ENCODE measurements at regions not wholly inside any gene's neighbourhood (a gene's known extent, or its start where the extent isn't known, plus 50 kb on each side); places are given as distances from the start of the nearest gene placed in this dataset.

- Histone ChIP-seq H3K4me1 (no peaks in the 10 kb centered on the region), H3K9me3 (no peaks in the 10 kb centered on the region), H3K27ac (no peak overlapping the region), H3K4me2 (no peak overlapping the region), H3K4me3 (no peak overlapping the region)
- TF ChIP-seq CHD2 (IDR thresholded peaks at IDR 0.05; ENCODE audit: low read length, partially characterized antibody) (no peak), TP53 (CRISPR knock-in tag; IDR thresholded peaks at IDR 0.05) (no peak), HEYL (CRISPR knock-in tag; IDR thresholded peaks at IDR 0.05) (no peak), SREBF2 (IDR thresholded peaks at IDR 0.05) (no peak), EHF (CRISPR knock-in tag; IDR thresholded peaks at IDR 0.05) (no peak), HOXA7 (CRISPR knock-in tag; IDR thresholded peaks at IDR 0.05) (no peak), POLR2A (IDR thresholded peaks at IDR 0.05; ENCODE audit: low read length) (no peak), RNF2 (IDR thresholded peaks at IDR 0.05; ENCODE audit: borderline replicate concordance, low read depth) (no peak), HOXB5 (CRISPR knock-in tag; IDR thresholded peaks at IDR 0.05) (no peak), NR3C1 (IDR thresholded peaks at IDR 0.05) (no peak), MAFK (IDR thresholded peaks at IDR 0.05; ENCODE audit: partially characterized antibody) (no peak), CHD4 (IDR thresholded peaks at IDR 0.05; ENCODE audit: borderline replicate concordance) (no peak), KDM5A (IDR thresholded peaks at IDR 0.05) (no peak), FOSB (CRISPR knock-in tag; IDR thresholded peaks at IDR 0.05) (no peak), ZNF302 (CRISPR knock-in tag; IDR thresholded peaks at IDR 0.05) (no peak), ESRRA (IDR thresholded peaks at IDR 0.05; ENCODE audit: borderline replicate concordance, low read length) (no peak), GATA3 (IDR thresholded peaks at IDR 0.05; ENCODE audit: borderline replicate concordance) (no peak), SMC3 (IDR thresholded peaks at IDR 0.05) (no peak)
- TF ChIP-seq, protein P1, sequence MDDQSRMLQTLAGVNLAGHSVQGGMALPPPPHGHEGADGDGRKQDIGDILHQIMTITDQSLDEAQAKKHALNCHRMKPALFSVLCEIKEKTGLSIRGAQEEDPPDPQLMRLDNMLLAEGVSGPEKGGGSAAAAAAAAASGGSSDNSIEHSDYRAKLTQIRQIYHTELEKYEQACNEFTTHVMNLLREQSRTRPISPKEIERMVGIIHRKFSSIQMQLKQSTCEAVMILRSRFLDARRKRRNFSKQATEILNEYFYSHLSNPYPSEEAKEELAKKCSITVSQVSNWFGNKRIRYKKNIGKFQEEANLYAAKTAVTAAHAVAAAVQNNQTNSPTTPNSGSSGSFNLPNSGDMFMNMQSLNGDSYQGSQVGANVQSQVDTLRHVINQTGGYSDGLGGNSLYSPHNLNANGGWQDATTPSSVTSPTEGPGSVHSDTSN (IDR thresholded peaks at IDR 0.05), result no peak
- TF ChIP-seq, protein P2, sequence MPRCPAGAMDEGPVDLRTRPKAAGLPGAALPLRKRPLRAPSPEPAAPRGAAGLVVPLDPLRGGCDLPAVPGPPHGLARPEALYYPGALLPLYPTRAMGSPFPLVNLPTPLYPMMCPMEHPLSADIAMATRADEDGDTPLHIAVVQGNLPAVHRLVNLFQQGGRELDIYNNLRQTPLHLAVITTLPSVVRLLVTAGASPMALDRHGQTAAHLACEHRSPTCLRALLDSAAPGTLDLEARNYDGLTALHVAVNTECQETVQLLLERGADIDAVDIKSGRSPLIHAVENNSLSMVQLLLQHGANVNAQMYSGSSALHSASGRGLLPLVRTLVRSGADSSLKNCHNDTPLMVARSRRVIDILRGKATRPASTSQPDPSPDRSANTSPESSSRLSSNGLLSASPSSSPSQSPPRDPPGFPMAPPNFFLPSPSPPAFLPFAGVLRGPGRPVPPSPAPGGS (IDR thresholded peaks at IDR 0.05), result no peak
- no peak for DNase-seq (ENCODE audit: low read depth in 1 of 2, low spot score in 1 of 2)
- 1% methylated on average over 5 of the region's 5 CpGs for WGBS (ENCODE audit: missing lambda C conversion rate)
- no peak for FAIRE-seq
- CTCF ChIA-PET, result no interaction called here
- ATAC-seq, result no peak
- POLR2A ChIA-PET, result no interaction called here
These were observed 107.2 kb upstream of the TCERG1L start for GRCh38 chr10:131418681-131419080.

DNA sequence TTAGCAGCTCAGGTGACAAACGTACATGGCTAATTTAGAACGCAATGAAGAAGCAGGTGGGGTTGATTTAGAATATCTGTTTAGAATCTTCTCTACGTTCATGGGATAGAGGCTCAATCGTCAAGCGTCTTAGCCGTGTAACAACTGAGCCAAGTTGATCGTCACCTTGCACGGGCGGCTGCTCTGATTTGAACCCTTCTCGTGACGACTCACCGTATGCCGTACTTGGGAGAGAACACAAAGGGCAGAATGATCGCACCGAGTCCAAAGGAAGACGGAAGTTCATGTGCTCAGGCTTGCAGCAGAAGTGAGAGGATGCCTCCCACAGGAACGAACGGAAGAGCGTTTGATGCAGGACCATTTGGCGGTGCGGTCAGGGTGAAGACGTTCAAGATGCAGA lies 108.3 kb upstream of the TCERG1L start:
- DNase-seq (ENCODE audit: low read depth in 1 of 2, low spot score in 1 of 2) (no peak), ATAC-seq (no peak), FAIRE-seq (no peak)
- TF ChIP-seq, protein P3, sequence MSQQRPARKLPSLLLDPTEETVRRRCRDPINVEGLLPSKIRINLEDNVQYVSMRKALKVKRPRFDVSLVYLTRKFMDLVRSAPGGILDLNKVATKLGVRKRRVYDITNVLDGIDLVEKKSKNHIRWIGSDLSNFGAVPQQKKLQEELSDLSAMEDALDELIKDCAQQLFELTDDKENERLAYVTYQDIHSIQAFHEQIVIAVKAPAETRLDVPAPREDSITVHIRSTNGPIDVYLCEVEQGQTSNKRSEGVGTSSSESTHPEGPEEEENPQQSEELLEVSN (IDR thresholded peaks at IDR 0.05; ENCODE audit: borderline replicate concordance, low read depth), result no peak
- no peak for TF ChIP-seq HOXA7 (CRISPR knock-in tag; IDR thresholded peaks at IDR 0.05)
- TF ChIP-seq SMC3 (IDR thresholded peaks at IDR 0.05), result no peak
- TF ChIP-seq FOXS1 (CRISPR knock-in tag; IDR thresholded peaks at IDR 0.05), result no peak
- TF ChIP-seq, protein P4, sequence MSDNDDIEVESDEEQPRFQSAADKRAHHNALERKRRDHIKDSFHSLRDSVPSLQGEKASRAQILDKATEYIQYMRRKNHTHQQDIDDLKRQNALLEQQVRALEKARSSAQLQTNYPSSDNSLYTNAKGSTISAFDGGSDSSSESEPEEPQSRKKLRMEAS (IDR thresholded peaks at IDR 0.05), result no peak
- TF ChIP-seq HDAC2 (IDR thresholded peaks at IDR 0.05), result no peak
- ChIA-PET CTCF (no interaction called here), POLR2A (no interaction called here)
- Histone ChIP-seq H3K27ac (no peak overlapping the region), H3K4me3 (no peak overlapping the region), H3K4me2 (no peak overlapping the region), H3K9me3 (no peaks in the 10 kb centered on the region), H3K4me1 (no peaks in the 10 kb centered on the region)
- whole genome bisulfite sequencing (ENCODE audit: missing lambda C conversion rate), result 71% methylated on average over 22 of the region's 22 CpGs

GRCh38 chr10:131420867-131421266 lies 109.3 kb upstream of the TCERG1L start:
- DNase-seq (ENCODE audit: low read depth in 1 of 2, low spot score in 1 of 2), result no peak
- CTCF ChIA-PET, result no interaction called here
- Histone ChIP-seq H3K4me2 (no peak overlapping the region), H3K9me3 (no peaks in the 10 kb centered on the region), H3K27ac (no peak overlapping the region), H3K4me3 (no peak overlapping the region), H3K4me1 (no peaks in the 10 kb centered on the region)
- 36% methylated on average over 1 of the region's 1 CpG for WGBS (ENCODE audit: missing lambda C conversion rate)
- TF ChIP-seq, protein P1 (IDR thresholded peaks at IDR 0.05), result no peak
- TF ChIP-seq, protein P5, sequence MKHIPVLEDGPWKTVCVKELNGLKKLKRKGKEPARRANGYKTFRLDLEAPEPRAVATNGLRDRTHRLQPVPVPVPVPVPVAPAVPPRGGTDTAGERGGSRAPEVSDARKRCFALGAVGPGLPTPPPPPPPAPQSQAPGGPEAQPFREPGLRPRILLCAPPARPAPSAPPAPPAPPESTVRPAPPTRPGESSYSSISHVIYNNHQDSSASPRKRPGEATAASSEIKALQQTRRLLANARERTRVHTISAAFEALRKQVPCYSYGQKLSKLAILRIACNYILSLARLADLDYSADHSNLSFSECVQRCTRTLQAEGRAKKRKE (CRISPR knock-in tag; IDR thresholded peaks at IDR 0.05; ENCODE audit: low read depth), result no peak
- TF ChIP-seq NPAS2 (CRISPR knock-in tag; IDR thresholded peaks at IDR 0.05; ENCODE audit: borderline replicate concordance), result no peak
- TF ChIP-seq HOXA7 (CRISPR knock-in tag; IDR thresholded peaks at IDR 0.05), result no peak
- no peak for TF ChIP-seq TFCP2L1 (CRISPR knock-in tag; IDR thresholded peaks at IDR 0.05)
- TF ChIP-seq HEYL (CRISPR knock-in tag; IDR thresholded peaks at IDR 0.05), result no peak
- TF ChIP-seq SMC3 (IDR thresholded peaks at IDR 0.05), result no peak
- TF ChIP-seq CEBPB (IDR thresholded peaks at IDR 0.05), result no peak
- no peak for TF ChIP-seq MYC (IDR thresholded peaks at IDR 0.05; ENCODE audit: borderline replicate concordance, low read length)
- ATAC-seq, result no peak
- no peak for FAIRE-seq
- POLR2A ChIA-PET, result no interaction called here
